ENCODE measurements at regions not wholly inside any gene's neighbourhood (a gene's known extent, or its start where the extent isn't known, plus 50 kb on each side); places are given as distances from the start of the nearest gene placed in this dataset.

- DNase-seq (ENCODE audit: low spot score), result no peak
Measured at GRCh38 chr9:99437145-99437544, 215.1 kb downstream of the SEC61B start.

DNA sequence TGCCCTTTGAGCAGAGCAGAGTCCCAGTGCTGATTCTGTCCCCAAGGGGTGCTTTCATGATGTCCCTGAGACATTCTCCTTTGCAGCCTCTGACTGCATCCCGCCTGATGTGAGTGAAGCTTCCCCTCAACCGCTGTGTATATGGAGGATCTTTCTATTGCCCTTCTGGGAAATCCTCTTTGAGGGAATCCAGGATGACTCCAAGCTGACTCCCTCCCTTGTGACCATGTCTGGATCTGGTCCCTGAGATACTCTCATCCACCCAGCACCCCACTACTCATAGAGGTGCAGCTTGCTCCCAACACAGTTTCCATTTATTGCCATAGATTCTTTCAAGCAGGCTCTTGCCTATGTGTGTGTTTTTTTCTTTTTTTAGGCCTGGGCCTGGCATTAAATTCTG lies 216.5 kb downstream of the SEC61B start:
- DNase-seq (ENCODE audit: low spot score), result no peak

DNA sequence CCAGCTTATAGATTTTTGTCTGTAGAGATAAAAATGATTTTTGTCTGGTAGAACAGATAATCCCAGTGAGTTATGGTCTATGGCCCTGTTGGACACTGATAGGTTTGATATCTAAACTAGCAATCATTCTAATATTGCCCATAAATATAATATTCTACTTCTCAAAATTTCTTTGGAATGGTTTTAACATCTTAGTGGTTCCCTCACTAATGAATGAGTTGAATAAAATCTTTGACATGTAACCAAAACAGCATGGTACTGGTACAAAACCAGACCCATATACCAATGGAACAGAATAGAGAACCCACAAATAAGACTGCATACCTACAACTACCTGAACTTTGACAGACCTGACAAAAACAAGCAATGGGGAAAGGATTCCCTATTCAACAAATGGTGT lies 219.7 kb downstream of the SEC61B start:
- DNase-seq (ENCODE audit: low spot score), result no peak

DNA sequence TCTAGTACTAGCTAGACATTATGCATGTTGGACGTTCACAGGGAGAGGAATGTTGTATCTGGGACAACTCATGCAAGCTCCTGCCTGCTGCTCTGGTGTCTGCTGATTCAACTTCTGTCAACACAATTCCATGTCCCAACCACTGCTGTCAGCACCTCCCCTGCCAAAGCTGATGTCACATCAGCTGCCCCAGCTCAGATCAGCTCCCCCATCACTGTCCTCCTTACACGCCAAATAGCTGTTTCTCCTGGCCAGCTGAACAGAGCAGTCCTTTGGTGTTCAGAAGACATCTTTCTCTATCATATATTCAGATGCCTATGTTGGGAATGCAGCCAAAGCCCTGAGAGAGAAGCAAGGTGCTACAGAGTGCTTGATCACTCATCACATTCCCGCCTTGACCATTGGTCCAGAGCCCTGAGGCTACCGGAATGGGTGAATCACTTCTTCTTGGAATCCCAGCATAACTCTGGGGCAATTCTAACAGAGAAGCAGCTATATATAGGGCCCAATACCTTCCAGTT lies 223.3 kb downstream of the SEC61B start:
- peak; percentile 65 for DNase-seq (ENCODE audit: low spot score)

GRCh38 chr9:99445920-99446319 lies 223.8 kb downstream of the SEC61B start:
- no peak for DNase-seq (ENCODE audit: low spot score)

DNA sequence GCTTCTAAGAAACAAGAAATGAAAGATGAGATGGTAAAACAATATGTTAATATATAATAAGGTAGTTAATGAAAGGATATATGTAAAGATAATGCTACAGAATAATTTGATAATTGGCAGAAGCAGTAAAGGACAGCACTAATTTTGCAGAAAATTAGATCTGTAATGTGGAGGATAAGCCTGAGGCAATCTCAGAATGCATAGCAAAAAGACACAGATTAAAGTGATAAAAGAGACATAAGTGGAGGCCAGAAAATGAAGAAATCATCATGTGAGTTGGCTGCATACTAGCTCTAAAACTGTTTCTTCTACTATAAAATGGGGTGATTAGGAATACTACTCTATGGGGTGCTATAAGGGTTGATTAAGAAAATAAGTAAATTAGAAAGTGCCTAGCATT lies 225.9 kb downstream of the SEC61B start:
- DNase-seq (ENCODE audit: low spot score), result no peak

DNA sequence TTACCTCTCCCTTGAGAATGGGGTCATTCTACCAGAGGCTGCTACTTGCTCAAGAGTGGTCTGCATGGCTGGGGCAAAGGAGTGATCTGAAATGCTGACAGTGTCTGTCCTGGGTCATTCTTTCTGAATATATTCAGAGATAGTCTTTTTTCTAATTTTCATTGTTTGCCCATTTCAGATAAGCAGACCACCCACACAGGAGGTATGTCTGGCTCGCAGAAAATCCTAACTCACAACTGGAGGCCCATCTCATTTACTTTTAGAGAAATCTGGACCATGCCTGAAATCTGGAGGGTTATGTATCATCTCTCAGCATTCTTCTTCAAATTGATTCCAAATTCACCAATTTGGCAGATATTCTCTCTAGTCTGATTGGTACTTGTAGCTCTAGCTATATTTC lies 227.6 kb downstream of the SEC61B start:
- no peak for DNase-seq (ENCODE audit: low spot score)

DNA sequence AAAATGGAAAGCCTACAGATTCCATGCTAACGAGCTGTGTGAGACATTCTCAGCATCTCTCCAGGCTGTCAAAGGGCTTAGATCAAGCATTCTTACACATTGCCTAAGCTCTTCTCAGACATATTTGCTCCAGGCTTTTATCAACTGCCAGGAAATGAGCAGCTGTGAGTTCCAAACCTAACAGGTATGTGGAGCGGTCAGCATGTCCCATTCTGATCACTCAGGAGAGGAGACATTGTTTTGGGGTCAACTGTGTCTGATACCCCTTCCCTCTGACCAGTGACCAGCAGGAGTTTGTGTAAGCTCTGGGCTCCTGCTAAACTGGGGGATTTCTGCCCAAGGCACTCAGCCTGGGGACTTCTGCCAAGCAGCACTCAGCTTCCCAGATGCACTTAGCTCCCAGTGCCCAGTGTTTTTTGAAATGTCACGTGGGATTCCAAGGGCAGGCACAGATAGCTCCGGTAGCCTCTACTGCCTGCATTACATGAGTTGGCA lies 229.1 kb downstream of the SEC61B start:
- DNase-seq (ENCODE audit: low spot score), result peak; percentile 61

DNA sequence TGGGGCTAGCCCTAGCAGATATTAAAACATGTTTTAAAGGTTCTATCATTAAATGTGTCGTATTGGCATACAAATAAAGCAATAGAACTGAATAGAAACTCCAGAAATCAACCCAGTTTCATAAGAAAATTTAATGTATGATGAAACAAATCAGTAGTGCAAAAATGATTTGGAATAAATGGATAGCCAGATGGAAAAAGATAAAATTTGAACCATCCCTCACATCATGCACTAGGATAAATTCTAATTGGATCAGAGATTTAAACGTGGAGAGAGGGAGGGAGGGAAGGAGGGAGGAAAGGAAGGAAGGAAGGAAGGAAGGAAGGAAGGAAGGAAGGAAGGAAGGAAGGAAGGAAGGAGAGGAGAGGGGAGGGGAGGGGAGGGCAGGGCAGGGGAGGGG lies 235.3 kb downstream of the SEC61B start:
- DNase-seq (ENCODE audit: low spot score), result no peak

DNA sequence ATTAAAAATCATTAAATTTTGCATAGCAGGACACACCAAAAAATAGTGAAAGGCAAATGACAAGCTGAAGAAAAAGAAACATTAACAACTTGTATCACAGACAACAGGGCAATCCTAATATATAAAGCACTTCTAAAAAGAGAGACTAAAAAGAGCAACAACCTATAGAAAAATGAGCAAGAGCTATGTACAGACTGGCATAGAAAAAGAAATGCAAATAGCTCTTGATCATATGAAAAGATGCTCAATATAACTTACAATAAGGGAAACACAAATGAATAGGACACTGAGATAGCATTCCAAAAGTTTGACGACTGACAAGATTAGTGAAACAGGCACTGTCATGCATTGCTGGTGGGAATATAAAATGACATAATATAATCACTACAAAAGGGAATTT lies 235.9 kb downstream of the SEC61B start:
- no peak for DNase-seq (ENCODE audit: low spot score)

DNA sequence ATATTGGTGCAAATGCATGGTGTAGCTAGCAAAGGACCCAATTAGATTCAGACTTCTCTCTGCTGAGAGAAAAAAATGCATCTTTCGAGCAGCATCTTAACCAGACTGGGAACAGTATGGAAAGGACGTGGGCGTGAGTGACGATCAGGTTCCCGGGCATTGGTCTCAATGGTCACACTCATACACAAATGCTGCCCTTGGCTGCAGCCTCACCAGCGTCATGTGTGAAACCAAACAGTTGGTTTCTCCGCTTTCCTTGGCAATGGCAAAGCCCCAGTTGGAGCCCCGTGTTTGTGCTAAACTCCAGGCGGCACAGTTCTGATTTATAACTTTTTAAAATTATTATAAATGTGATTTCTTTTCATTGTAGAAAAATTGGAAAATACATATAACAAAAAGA lies 237.8 kb downstream of the SEC61B start:
- DNase-seq (ENCODE audit: low spot score), result no peak

DNA sequence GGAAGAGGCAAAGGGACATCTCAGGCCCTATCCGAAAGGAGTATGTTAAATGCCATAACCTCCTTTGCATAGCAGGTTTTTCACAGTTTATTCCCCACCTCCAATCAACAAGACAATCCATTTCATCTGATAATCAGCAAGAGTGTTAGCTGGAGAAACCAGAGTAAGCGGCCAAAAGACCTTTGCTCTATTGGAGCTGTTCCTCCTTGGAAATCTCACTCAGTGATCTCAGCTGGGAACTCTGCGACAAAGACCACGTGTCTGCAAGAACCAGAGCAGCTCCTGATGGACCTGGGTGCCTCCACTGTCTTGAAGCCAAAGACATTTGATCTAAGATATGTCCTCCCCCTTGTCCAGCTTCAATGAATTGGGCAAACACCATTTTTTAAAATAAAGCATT lies 241.0 kb downstream of the SEC61B start:
- DNase-seq (ENCODE audit: low spot score), result no peak

DNA sequence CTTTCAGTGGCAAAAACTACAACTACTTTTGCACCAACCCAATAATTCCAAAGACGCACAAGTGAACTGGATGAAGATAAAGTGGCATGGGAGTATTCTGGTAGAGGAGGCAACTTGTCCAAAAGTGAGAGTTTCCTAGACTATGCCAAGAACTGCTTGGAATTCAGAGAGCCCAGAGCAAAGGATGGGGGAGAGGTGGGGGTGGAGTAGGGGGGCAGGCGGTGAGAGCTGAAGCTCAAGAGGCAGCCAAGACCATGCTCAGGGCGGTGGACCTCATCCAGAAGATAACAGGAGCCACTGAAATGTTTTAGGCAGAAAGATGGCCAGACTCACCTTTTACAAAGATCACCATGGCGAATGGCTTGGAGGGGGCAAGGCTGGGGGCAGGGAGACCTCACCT lies 242.5 kb downstream of the SEC61B start:
- DNase-seq (ENCODE audit: low spot score), result no peak

- DNase-seq (ENCODE audit: low spot score), result peak; percentile 64
Measured at GRCh38 chr9:99465231-99465907, 243.3 kb downstream of the SEC61B start.

DNA sequence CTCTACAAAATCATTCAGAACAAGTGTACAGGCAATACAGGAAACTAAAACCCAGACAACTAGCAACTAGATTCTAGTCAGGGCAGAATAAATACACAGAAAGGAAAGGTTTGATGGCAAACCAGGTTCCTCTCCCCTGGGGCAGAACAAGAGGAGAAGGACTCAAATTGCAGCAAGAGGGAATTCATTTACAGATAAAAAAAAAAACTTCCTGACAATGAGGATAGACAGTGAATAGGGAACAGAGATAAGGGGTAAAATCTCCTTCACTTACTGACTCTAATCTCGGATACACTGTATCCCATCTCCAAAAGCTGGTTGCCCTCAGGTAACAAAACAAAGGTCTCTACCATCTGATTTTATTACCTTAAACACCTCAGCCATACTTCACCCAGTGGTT lies 244.0 kb downstream of the SEC61B start:
- DNase-seq (ENCODE audit: low spot score), result no peak

- DNase-seq (ENCODE audit: low spot score), result no peak
Measured at GRCh38 chr9:99466781-99467180, 244.7 kb downstream of the SEC61B start.

GRCh38 chr9:99471033-99471432 lies 249.0 kb downstream of the SEC61B start:
- no peak for DNase-seq (ENCODE audit: low spot score)

GRCh38 chr9:99472240-99472915 lies 250.3 kb downstream of the SEC61B start:
- no peak for DNase-seq (ENCODE audit: low spot score)

GRCh38 chr9:99472916-99473245 lies 250.8 kb downstream of the SEC61B start:
- no peak for DNase-seq (ENCODE audit: low spot score)

DNA sequence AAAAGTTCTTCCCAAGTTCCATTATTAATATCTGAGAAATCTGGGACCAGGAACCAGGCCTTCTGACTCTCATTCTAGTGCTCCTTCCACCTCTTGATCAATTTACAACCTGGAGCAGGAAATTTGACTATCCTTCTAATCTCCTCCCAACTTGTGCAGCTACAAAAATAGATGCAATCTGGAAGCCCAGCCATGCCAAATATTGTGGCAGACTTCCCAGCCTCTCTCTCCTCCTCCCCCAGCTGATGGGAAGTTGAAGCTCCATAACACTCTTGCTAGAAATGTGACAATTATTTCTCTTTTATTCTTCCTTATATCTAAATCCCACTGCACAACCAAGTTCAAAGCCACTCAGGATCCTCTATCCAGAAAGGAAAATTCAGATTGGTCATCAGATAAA lies 252.1 kb downstream of the SEC61B start:
- DNase-seq (ENCODE audit: low spot score), result peak; percentile 66

- no peak for DNase-seq (ENCODE audit: low spot score)
Measured at GRCh38 chr9:99475401-99476065, 253.5 kb downstream of the SEC61B start.

GRCh38 chr9:99478469-99479027 lies 256.5 kb downstream of the SEC61B start:
- DNase-seq (ENCODE audit: low spot score), result no peak

DNA sequence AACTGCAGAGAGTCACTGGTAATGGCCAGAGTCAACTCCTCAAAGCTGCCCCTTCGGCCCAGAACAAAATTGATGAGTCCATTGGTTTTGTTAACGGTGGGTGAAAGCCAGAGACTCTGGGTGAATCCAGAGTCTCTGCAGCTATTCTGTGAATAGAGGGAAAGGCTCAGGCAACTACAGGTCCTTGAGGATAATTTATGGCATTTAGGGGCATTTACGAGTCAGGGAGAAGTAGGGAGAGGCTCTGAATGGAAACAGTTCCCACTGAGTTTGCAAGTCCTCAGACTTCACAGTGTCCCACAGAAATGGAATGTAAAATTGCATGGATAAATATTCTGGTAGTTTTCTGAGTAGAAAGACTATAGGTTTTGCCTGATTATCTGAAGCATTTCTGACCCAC lies 257.8 kb downstream of the SEC61B start:
- DNase-seq (ENCODE audit: low spot score), result no peak

Measured in Ammon's horn (tissue), 1 donor.